ENCODE measurements at regions not wholly inside any gene's neighbourhood (a gene's known extent, or its start where the extent isn't known, plus 50 kb on each side); places are given as distances from the start of the nearest gene placed in this dataset.

DNA sequence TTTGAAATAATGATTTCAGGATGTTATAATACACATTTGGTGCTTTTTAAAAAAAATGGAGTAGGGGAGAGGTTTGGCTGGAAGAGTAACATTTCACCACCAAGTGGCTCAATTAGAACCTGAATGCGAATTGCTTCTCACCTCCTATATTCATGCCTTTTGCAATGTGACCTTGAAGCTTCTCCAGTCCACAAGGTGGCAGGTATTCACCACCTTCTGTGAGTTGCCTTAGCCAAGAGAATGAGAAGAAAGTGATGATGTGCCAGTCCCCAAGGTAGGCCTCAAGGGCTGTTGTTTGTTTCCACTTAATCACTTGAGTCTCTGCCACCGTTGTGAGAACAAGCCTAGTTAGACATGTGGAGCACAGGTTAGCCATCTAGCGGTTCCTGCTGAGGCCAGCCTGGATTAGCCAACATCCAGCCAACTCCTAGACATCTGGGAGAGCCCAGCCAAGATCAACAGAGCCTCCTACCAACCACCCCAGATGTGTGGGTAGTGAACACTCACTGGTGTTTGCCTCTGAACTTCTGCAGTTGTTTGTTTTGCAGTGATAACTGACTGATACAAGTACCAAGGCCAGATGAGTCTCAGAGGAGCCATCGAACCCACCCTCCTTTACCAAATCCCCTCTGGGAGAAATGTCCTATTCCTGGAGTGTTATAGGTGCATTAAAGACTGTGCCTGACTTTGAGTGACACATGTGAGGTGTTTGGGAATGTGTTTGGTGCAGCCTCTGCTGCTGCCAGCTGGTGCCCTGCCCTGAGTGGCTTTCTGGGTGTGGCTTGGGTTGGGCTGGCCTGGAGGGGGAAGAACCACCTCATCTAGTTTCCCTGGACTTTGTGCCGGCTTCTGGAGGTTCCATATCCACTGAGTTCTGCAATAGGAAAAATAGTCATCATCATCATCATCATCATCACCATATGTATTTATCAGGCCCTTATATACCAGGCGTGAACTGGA, 132.5 kb upstream of the RFLNA start:
- TF ChIP-seq CTCF (IDR thresholded peaks at IDR 0.05) = no peak
- Histone ChIP-seq H3K27me3 (no peaks in the 10 kb centered on the region), H3K4me1 (no peaks in the 10 kb centered on the region), H3K36me3 (no peaks in the 10 kb centered on the region), H3K9me3 (no peaks in the 10 kb centered on the region), H3K27ac (no peak overlapping the region), H3K4me3 (no peak overlapping the region)
- intact Hi-C loops (cut with DNase I) = no loop called here
- ATAC-seq = peak; percentile 52
- DNase-seq = no peak

DNA sequence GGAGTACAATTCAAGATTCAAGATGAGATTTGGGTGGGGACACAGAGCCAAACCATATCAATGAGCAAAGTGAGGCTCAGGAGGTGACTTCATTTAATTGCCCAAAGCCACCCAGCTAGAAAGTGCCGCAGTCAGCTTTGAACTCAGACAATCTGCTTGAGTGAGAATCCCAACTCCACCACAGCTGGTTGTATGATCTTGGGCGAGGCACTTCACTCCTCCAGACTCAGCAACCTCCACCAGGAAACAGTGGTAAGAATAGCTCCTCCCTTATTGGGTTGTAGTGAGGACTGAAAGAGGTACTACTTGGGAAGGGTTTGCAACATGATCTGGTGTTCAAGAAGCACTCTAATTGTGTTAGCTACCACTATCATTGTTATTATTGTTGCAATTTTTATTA, 129.2 kb upstream of the RFLNA start:
- no peaks in the 10 kb centered on the region for H3K4me1 ChIP-seq
- intact Hi-C loops (cut with DNase I) = no loop called here
- no peak overlapping the region for H3K4me3 ChIP-seq
- ATAC-seq = no peak
- no peaks in the 10 kb centered on the region for H3K9me3 ChIP-seq
- no peaks in the 10 kb centered on the region for H3K27me3 ChIP-seq
- DNase-seq = no peak
- no peak for TF ChIP-seq CTCF (IDR thresholded peaks at IDR 0.05)
- no peaks in the 10 kb centered on the region for H3K36me3 ChIP-seq
- H3K27ac ChIP-seq = no peak overlapping the region

DNA sequence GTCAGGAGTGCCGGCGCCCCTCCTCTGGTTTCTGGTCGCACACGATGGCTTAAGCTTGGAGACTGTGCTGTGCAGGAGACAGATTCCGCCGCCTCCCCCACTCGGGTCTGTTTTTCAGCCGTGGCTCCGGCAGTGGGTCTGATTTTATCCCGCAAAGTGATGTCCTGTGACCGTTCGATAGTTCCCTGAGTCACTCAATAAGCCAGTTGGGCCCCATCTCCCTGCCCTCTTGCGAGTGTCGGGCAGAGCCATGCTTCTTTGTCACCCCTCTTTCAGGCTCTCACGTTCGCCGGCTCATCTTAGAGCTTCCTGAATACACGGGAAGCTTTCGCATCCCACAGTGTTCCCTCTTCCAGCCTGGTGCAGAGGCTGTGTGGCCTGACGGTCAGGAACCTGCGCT, 127.8 kb upstream of the RFLNA start:
- ATAC-seq (no peak), DNase-seq (no peak)
- H3K4me1 ChIP-seq = peaks cover 4% of the 10 kb centered on the region
- H3K27ac ChIP-seq = no peak overlapping the region
- no peaks in the 10 kb centered on the region for H3K36me3 ChIP-seq
- intact Hi-C loops (cut with DNase I) = no loop called here
- no peak for TF ChIP-seq CTCF (IDR thresholded peaks at IDR 0.05)
- H3K4me3 ChIP-seq = no peak overlapping the region
- no peaks in the 10 kb centered on the region for H3K27me3 ChIP-seq
- no peaks in the 10 kb centered on the region for H3K9me3 ChIP-seq

GRCh38 chr12:124168016-124168786, 126.7 kb upstream of the RFLNA start:
- Histone ChIP-seq H3K27me3 (no peaks in the 10 kb centered on the region), H3K4me1 (peaks cover 6% of the 10 kb centered on the region), H3K36me3 (no peaks in the 10 kb centered on the region), H3K9me3 (no peaks in the 10 kb centered on the region), H3K27ac (no peak overlapping the region), H3K4me3 (no peak overlapping the region)
- intact Hi-C loops (cut with DNase I) = no loop called here
- no peak for TF ChIP-seq CTCF (IDR thresholded peaks at IDR 0.05)
- DNase-seq (no peak), ATAC-seq (peak; percentile 34)

GRCh38 chr12:124169577-124170284, 125.2 kb upstream of the RFLNA start:
- peaks cover 6% of the 10 kb centered on the region for H3K4me1 ChIP-seq
- no peak for TF ChIP-seq CTCF (IDR thresholded peaks at IDR 0.05)
- H3K27ac ChIP-seq = no peak overlapping the region
- H3K27me3 ChIP-seq = no peaks in the 10 kb centered on the region
- intact Hi-C loops (cut with DNase I) = no loop called here
- H3K9me3 ChIP-seq = no peaks in the 10 kb centered on the region
- no peak for DNase-seq
- H3K4me3 ChIP-seq = no peak overlapping the region
- H3K36me3 ChIP-seq = no peaks in the 10 kb centered on the region
- ATAC-seq = no peak

All from upper lobe of right lung (tissue), 1 donor.